Right cardiac atrium (tissue), 5 donors: ENCODE measurements at regions not wholly inside any gene's neighbourhood (a gene's known extent, or its start where the extent isn't known, plus 50 kb on each side); places are given as distances from the start of the nearest gene placed in this dataset.
A peak's percentile ranks its signal among the peaks of the same experiment; 100 is the strongest.

Experiments used
- ATAC-seq, 2 donors: fragments of 200-7000 bp; cut with Tn5 transposase; one replicate each; pipeline versions ENCODE4 v1.8.0 to v1.9.1; 2020; ENCODE audit warnings: moderate library complexity in 2 of 2, mild to moderate bottlenecking in 1 of 2
- DNase-seq, 3 donors: peaks; one replicate each; pipeline ENCODE4 v3.0.0-alpha.2; 2020
- H3K27ac ChIP-seq: one replicate; pipeline ENCODE4 v1.5.1; 2013; ENCODE audit warnings: mild to moderate bottlenecking, low read length, control low read depth, moderate library complexity
- H3K27me3 ChIP-seq: one replicate; pipeline ENCODE4 v1.6.1; 2013; ENCODE audit not compliant: control insufficient read depth, insufficient read depth
- H3K4me1 ChIP-seq: one replicate; pipeline ENCODE4 v1.6.1; 2013; ENCODE audit warnings: low read length; ENCODE audit not compliant: control insufficient read depth, insufficient read depth
- H3K4me3 ChIP-seq: one replicate; pipeline ENCODE4 v1.5.1; 2013; ENCODE audit warnings: low read length, control low read depth
- H3K9me3 ChIP-seq: one replicate; pipeline ENCODE4 v1.6.1; 2013; ENCODE audit warnings: low read length; ENCODE audit not compliant: control insufficient read depth
- WGBS: extraction: QIAGEN DNeasy Blood & Tissue Kit; methylation state at CpG from one replicate; pipeline ENCODE4 v1.1.7; 2013; 5-methylcytosine and 5-hydroxymethylcytosine counted together
- intact Hi-C, 4 donors: fragments of 100-400 bp; cut with DNase I; formaldehyde crosslinking; loops; one replicate each; pipeline versions ENCODE4 v1.11.0 to v1.14.0; 2022 to 2023
- donor health status: healthy with polysubstance abuse.
- donor health status: DM: no; HTN: yes; CAD: no.
- donor health status: DM: no; HTN: no; CAD: no.
- donor health status: DM: no; HTN: yes; CAD: no; lungs with severe emphysema.
- donor health status: DM: yes; HTN: yes; CAD: no.

DNA sequence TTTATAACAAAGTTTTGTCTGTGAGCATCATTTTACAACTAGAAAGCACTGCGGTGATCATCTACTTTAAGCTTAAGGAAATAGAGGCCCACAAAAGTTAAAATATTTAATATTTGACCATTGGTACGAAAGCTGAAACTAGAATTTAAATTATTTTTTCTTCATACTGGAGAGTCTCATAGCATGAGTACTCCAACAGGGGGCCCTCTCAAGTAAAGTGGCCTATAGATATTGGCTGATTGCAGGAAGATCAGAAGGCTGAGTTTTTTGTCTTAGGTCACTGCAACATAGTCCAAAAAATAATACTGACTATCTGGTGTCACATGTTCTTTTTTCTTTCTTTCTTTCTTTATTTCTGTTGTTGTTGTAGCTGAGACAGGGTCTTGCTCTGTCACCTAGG lies 75.3 kb upstream of the ZDHHC17 start:
- no peak overlapping the region for H3K4me3 ChIP-seq
- no peaks in the 10 kb centered on the region for H3K4me1 ChIP-seq
- WGBS: 92% methylated on average over 2 of the region's 2 CpGs
- no peak for ATAC-seq
- intact Hi-C loops: no loop called here
- no peaks in the 10 kb centered on the region for H3K9me3 ChIP-seq
- no peak for DNase-seq
- H3K27me3 ChIP-seq: no peaks in the 10 kb centered on the region
- no peak overlapping the region for H3K27ac ChIP-seq

DNA sequence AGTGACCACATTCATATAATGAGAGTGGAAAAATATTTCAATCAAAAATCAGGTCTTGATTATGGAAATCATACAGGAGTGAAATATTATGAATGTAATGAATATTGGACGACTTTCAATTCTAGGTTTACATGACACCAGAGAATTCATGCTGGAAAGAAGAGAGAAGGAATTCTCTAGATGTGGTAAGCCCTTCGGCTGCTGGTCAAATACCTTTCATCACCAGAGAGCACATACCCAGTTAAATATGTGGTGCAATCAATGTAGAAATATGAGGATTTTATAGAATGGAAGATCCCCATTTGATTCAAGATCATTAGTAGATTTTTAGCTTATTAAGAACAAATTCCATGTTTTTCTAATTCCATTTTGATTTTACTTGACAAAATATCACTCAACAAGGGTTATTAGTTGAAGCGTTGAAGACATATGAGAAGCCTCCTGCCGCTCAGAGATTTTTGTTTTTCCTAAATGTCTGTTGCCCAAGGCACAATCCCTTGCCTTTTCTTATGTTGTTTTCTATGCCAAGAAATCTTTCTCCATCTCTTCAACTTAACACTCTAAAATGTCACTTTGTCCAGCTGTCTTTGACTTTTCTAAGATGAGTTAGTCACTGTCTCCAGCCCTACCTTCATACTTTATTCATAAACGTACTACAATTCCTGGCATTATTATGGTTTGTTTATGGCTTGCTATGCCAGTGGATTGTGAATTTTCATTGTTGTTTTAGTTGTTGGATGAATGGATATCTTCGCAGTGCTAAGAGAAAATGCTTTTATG lies 72.8 kb upstream of the ZDHHC17 start:
- WGBS: 78% methylated on average over 6 of the region's 6 CpGs
- DNase-seq (no peak), ATAC-seq (no peak)
- Histone ChIP-seq H3K4me3 (no peak overlapping the region), H3K27me3 (no peaks in the 10 kb centered on the region), H3K4me1 (no peaks in the 10 kb centered on the region), H3K27ac (no peak overlapping the region), H3K9me3 (no peaks in the 10 kb centered on the region)
- intact Hi-C loops: no loop called here

DNA sequence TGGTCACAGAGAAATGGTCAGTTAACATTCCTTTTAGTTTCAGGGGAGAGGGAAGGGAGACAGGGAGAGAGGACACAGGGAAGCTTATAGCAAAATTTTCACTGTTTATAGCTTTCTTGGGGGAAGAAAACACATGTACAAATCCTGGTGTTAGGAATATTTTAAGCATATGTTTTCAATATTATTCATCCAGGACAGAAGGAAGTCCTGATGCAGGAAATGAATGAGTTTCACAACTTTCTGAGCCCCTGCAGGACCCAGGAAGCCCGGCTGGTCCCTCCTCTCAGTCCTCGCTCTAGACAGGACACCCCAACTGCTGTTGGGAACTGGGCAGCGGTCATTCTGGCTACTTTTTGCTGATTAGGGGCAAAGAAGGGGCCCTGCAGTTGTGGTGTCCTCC lies 71.1 kb upstream of the ZDHHC17 start:
- Histone ChIP-seq H3K27ac (no peak overlapping the region), H3K4me3 (no peak overlapping the region), H3K4me1 (no peaks in the 10 kb centered on the region), H3K9me3 (no peaks in the 10 kb centered on the region), H3K27me3 (no peaks in the 10 kb centered on the region)
- ATAC-seq: no peak
- no peak for DNase-seq
- 65% methylated on average over 3 of the region's 3 CpGs for WGBS
- intact Hi-C loops: no loop called here

DNA sequence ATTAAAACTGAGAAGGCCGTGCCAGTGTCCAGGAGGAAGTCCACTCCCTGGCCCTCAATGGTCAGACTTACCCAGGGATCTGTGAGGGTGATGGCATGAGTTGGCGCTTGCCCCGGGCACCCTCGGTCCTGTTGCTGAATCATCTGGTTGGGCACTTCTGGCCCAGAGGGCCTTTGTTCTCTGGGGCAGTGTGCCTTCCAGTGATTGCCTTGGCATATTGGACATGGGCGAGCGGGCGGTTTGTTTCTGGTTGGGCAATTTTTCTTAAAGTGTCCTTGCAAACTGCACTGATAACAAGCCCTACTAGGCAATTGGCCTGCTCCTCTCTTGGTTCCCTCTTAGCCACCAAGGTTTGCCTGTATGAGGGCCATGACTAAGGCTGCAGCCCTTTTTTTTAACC lies 69.5 kb upstream of the ZDHHC17 start:
- WGBS: 93% methylated on average over 7 of the region's 7 CpGs
- intact Hi-C loops: no loop called here
- ATAC-seq: no peak

DNA sequence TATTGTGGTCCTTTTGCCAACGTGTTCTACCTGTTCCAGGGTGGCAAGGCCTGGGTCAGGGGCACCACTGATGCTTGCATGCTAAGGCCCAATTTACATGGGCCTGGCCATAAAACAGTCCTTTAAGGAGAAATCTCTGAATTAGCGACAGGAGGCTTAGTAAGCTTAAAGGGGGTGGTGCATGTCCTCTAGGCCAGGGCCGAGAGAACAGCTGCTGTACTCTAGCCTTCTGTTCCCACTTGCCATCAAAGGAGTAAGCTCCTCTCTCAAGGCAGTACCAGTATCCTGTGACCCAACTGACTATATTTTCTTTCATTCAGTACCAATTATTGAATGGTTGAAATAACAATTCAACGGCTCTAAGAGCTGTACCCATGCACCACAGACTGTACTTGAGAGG lies 67.7 kb upstream of the ZDHHC17 start:
- ATAC-seq: no peak
- WGBS: 90% methylated on average over 4 of the region's 4 CpGs

More for the DNA sequence above, 69.5 kb upstream of the ZDHHC17 start:
- H3K9me3 ChIP-seq: no peaks in the 10 kb centered on the region
- peak in 1 of 3 donors; percentile 20 for DNase-seq
- H3K27me3 ChIP-seq: no peaks in the 10 kb centered on the region
- no peak overlapping the region for H3K27ac ChIP-seq
- no peaks in the 10 kb centered on the region for H3K4me1 ChIP-seq
- no peak overlapping the region for H3K4me3 ChIP-seq

DNA sequence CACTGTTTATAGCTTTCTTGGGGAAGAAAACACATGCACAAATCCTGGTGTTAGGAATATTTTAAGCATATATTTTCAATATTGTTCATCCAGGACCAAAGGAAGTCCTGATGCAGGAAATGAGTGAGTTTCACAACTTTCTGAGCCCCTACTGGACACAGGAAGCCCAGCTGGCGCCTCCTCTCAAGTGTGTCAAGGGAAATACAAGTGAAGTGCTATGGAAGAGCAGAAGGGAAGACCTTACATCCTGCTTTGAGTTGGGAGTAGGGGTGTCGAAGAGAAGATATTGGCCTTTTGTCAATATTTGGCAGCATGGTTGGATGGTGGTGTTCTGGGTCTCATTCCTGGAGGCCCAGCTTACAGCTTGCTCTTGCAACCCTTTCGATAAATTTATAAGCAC lies 66.1 kb upstream of the ZDHHC17 start:
- Histone ChIP-seq H3K9me3 (no peaks in the 10 kb centered on the region), H3K27me3 (no peaks in the 10 kb centered on the region), H3K27ac (no peak overlapping the region), H3K4me3 (no peak overlapping the region), H3K4me1 (no peaks in the 10 kb centered on the region)
- ATAC-seq (no peak), DNase-seq (no peak)
- 76% methylated on average over 3 of the region's 3 CpGs for WGBS
- intact Hi-C loops: no loop called here

More for the DNA sequence above, 67.7 kb upstream of the ZDHHC17 start:
- no peak overlapping the region for H3K27ac ChIP-seq
- no peaks in the 10 kb centered on the region for H3K4me1 ChIP-seq
- H3K9me3 ChIP-seq: no peaks in the 10 kb centered on the region
- H3K4me3 ChIP-seq: no peak overlapping the region
- DNase-seq: no peak
- intact Hi-C loops: no loop called here
- no peaks in the 10 kb centered on the region for H3K27me3 ChIP-seq

DNA sequence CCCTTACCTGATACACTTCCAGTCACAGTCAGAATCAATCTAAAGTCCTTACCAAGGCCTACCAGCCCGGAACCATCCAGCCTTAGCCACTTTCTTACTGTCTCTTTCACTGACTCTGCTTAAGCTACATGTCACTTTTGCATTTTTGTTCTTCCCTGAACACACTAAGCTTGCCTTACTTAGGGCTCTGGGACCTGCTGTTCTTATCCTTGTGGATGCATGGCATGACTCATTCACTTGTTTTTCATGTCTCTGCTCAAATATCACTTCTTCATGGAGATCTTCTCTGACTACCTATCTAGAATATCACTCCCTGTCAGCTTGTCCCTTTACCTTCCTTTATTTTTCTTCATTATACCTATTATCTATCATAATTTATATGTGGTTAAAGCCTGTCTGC lies 65.6 kb upstream of the ZDHHC17 start:
- Histone ChIP-seq H3K4me3 (no peak overlapping the region), H3K4me1 (no peaks in the 10 kb centered on the region), H3K9me3 (no peaks in the 10 kb centered on the region), H3K27ac (no peak overlapping the region), H3K27me3 (no peaks in the 10 kb centered on the region)
- intact Hi-C loops: no loop called here
- ATAC-seq (no peak), DNase-seq (no peak)
- 98% methylated on average over 1 of the region's 1 CpG for WGBS

DNA sequence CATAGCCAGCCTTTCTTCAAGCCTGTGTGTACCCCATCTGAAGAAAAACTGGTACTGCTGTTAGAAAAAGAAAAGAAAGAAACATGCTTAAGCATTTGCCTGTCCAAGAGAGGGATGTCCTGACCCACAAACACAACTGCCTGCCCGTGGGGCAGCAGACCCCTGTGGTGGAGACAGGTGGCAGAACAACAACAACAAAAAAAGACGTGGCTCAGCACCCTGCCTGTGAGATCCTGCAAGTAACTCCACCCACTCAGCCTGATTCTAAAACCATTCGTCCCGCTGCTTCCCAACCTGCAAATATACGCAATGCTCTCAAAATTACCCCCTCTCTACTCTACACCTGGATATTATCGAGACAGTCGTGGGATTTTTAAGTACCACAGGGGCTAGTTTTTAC lies 64.9 kb upstream of the ZDHHC17 start:
- intact Hi-C loops: no loop called here
- Histone ChIP-seq H3K4me3 (no peak overlapping the region), H3K4me1 (no peaks in the 10 kb centered on the region), H3K27ac (no peak overlapping the region), H3K27me3 (no peaks in the 10 kb centered on the region), H3K9me3 (no peaks in the 10 kb centered on the region)
- DNase-seq: no peak
- no peak for ATAC-seq
- WGBS: 70% methylated on average over 7 of the region's 7 CpGs

DNA sequence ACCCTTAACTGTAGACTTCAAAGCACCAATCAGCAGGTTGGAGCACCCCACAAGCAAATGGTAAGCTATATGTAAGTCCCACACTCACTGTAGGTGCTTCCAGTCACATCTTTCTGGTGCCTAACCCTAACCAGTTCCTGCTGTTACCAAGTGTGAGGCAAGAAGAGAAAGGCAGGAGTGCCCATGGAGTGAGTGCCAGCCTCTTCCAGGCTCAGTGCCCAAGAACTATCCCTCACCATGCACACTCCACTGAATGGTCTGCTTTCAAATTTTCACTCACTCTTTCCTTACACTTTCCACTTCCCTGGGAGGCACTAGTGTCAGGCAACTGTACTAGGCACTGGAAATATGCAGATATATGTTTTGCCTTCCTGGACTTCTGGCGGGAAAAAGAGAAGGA lies 62.2 kb upstream of the ZDHHC17 start:
- DNase-seq: no peak
- WGBS: 95% methylated on average over 1 of the region's 1 CpG
- no peaks in the 10 kb centered on the region for H3K4me1 ChIP-seq
- H3K27me3 ChIP-seq: no peaks in the 10 kb centered on the region
- H3K9me3 ChIP-seq: no peaks in the 10 kb centered on the region
- ATAC-seq: no peak
- no peak overlapping the region for H3K27ac ChIP-seq
- no peak overlapping the region for H3K4me3 ChIP-seq
- intact Hi-C loops: no loop called here

DNA sequence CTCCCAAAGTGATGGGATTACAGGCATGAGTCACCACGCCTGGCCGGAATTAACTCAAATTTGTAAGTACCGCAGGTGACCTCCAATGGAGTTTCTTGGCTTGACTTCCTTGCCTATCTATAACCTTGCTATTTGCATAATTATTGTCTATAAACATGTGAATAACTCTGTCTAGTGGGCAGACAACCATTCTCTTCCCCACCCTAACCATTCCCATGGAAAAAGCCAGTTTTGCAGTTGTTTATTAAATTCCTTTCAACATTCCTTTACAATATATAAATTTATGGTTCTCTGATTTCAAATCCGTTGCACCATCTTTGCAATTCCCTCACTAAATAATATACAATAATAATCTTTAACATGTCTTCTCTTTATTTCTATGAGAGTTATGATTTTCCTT lies 61.0 kb upstream of the ZDHHC17 start:
- ATAC-seq (no peak), DNase-seq (no peak)
- Histone ChIP-seq H3K4me3 (no peak overlapping the region), H3K27me3 (no peaks in the 10 kb centered on the region), H3K27ac (no peak overlapping the region), H3K9me3 (no peaks in the 10 kb centered on the region), H3K4me1 (no peaks in the 10 kb centered on the region)
- 95% methylated on average over 4 of the region's 4 CpGs for WGBS
- intact Hi-C loops: no loop called here

DNA sequence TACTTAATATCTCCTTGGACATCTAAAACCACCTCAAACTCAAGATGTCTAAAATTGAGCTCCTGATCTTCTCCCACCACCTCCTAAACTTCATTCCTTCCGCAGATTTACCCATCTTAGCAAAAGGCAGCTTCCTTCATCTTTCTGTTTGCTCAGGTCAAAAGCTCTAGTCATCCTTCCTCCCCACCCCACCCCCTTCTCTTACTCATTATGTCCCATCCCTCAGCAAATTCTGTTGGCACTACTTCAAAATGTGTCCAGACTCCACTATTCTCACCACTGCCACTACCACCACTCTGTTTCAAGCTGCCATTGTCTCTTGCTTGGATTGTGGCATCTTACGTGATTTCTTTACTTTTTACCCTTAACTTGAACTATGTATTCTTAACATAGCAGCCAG lies 59.2 kb upstream of the ZDHHC17 start:
- ATAC-seq: no peak
- no peaks in the 10 kb centered on the region for H3K9me3 ChIP-seq
- H3K4me3 ChIP-seq: no peak overlapping the region
- no peaks in the 10 kb centered on the region for H3K4me1 ChIP-seq
- intact Hi-C loops: no loop called here
- WGBS: 93% methylated on average over 2 of the region's 2 CpGs
- H3K27ac ChIP-seq: no peak overlapping the region
- no peaks in the 10 kb centered on the region for H3K27me3 ChIP-seq
- no peak for DNase-seq

DNA sequence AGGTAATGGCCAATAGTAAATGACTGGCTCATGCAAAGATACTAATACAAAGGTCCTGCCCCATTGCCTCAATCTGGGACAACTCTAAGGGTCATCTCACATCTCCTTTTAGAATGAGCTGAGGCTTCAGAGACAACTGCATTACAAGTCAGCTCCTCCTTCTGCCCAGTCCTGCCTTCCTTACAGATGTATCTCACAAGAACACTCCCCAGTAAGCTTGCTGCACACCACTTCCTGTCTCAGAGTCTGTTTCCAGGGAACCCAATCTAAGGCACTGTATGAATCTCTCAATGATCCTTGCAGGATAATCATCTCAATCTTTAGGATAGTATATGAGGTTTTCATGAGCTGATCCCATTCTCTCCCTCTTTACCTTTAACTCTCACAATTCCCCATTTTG lies 57.8 kb upstream of the ZDHHC17 start:
- ATAC-seq (no peak), DNase-seq (no peak)
- intact Hi-C loops: no loop called here
- H3K4me3 ChIP-seq: no peak overlapping the region
- H3K9me3 ChIP-seq: no peaks in the 10 kb centered on the region
- no peak overlapping the region for H3K27ac ChIP-seq
- no peaks in the 10 kb centered on the region for H3K4me1 ChIP-seq
- no peaks in the 10 kb centered on the region for H3K27me3 ChIP-seq
